GM23338 (cell line): ENCODE measurements at regions not wholly inside any gene's neighbourhood (a gene's known extent, or its start where the extent isn't known, plus 50 kb on each side); places are given as distances from the start of the nearest gene placed in this dataset.

Source experiments
- ATAC-seq: fragments of 200-7000 bp; cut with Tn5 transposase; 3 replicates; pipeline ENCODE4 v1.9.1; 2020
- DNase-seq: peaks from one replicate; pipeline ENCODE4 v3.0.0-alpha.2; 2015; ENCODE audit warnings: low spot score
- H2AFZ ChIP-seq: fragments of 200-600 bp; sonication (generic); 2 replicates; pipeline ENCODE4 v1.8.0; 2016; ENCODE audit warnings: antibody characterized with exemption, mild to moderate bottlenecking, moderate library complexity
- H3F3A ChIP-seq: fragments of 200-600 bp; sonication (generic); replicated peaks from 2 replicates; pipeline ENCODE4 v1.8.0; 2017; ENCODE audit warnings: antibody characterized with exemption, mixed run types, low read depth
- H3K27ac ChIP-seq: fragments of 200-600 bp; sonication (generic); 2 replicates; pipeline ENCODE4 v1.6.1; 2016; ENCODE audit warnings: low read depth
- H3K27me3 ChIP-seq: fragments of 200-600 bp; sonication (generic); 2 replicates; pipeline ENCODE4 v1.8.0; 2016; ENCODE audit warnings: mild to moderate bottlenecking, mixed run types, moderate library complexity; ENCODE audit not compliant: insufficient read depth
- H3K36me3 ChIP-seq: fragments of 200-600 bp; sonication (generic); 2 replicates; pipeline ENCODE4 v1.8.0; 2016; ENCODE audit warnings: mild to moderate bottlenecking; ENCODE audit not compliant: insufficient read depth
- H3K4me1 ChIP-seq: fragments of 200-600 bp; sonication (generic); 2 replicates; pipeline ENCODE4 v1.8.0; 2016; ENCODE audit warnings: mild to moderate bottlenecking, moderate library complexity; ENCODE audit not compliant: insufficient read depth
- H3K4me2 ChIP-seq: fragments of 200-600 bp; sonication (generic); 2 replicates; pipeline ENCODE4 v1.7.1; 2017; ENCODE audit warnings: mixed run types
- H3K4me3 ChIP-seq: fragments of 200-600 bp; sonication (generic); 2 replicates; pipeline ENCODE4 v1.6.1; 2016; ENCODE audit warnings: mixed run types
- H3K79me2 ChIP-seq: fragments of 200-600 bp; sonication (generic); replicated peaks from 2 replicates; pipeline ENCODE4 v1.8.0; 2017; ENCODE audit warnings: mild to moderate bottlenecking; ENCODE audit not compliant: insufficient read depth
- H3K9me2 ChIP-seq: fragments of 200-600 bp; sonication (generic); 2 replicates; pipeline ENCODE4 v1.8.0; 2017; ENCODE audit not compliant: insufficient read depth
- H4K20me1 ChIP-seq: fragments of 200-600 bp; sonication (generic); replicated peaks from 2 replicates; pipeline ENCODE4 v1.8.0; 2017; ENCODE audit warnings: mild to moderate bottlenecking; ENCODE audit not compliant: insufficient read depth
- H3K27ac Mint-ChIP-seq: 2 replicates; pipeline ENCODE4 v1.8.0; 2020; ENCODE audit warnings: inconsistent platforms, mild to moderate bottlenecking, moderate library complexity, mixed read lengths
- H3K27me3 Mint-ChIP-seq: 3 replicates; pipeline ENCODE4 v1.8.0; 2022; ENCODE audit warnings: low read depth, mild to moderate bottlenecking, moderate library complexity, mixed read lengths, inconsistent platforms; ENCODE audit not compliant: insufficient read depth, poor library complexity
- H3K36me3 Mint-ChIP-seq: 3 replicates; pipeline ENCODE4 v1.8.0; 2021; ENCODE audit warnings: low read depth, mild to moderate bottlenecking, inconsistent platforms, moderate library complexity, mixed read lengths
- H3K4me1 Mint-ChIP-seq: 3 replicates; pipeline ENCODE4 v1.8.0; 2020; ENCODE audit warnings: mild to moderate bottlenecking, inconsistent platforms, mixed read lengths
- H3K4me3 Mint-ChIP-seq: 3 replicates; pipeline ENCODE4 v1.8.0; 2021; ENCODE audit warnings: moderate library complexity, mild to moderate bottlenecking, inconsistent platforms, mixed read lengths
- H3K9me3 Mint-ChIP-seq: 3 replicates; pipeline ENCODE4 v1.8.0; 2020; ENCODE audit warnings: moderate library complexity, mild to moderate bottlenecking, inconsistent platforms, mixed read lengths
- CREB1 ChIP-seq: fragments of 250-450 bp; sonication (Bioruptor Pico); IDR thresholded peaks from 2 replicates; pipeline ENCODE4 v1.5.0; 2020; ENCODE audit warnings: low read depth, mild to moderate bottlenecking, moderate library complexity
- EZH2 ChIP-seq: fragments of 200-600 bp; sonication (generic); IDR thresholded peaks from one replicate; pipeline ENCODE4 v1.8.0; 2017; ENCODE audit warnings: antibody characterized with exemption, mild to moderate bottlenecking, low read depth; ENCODE audit not compliant: unreplicated experiment
- EZH2phosphoT487 ChIP-seq: fragments of 200-600 bp; sonication (generic); IDR thresholded peaks from one replicate; pipeline ENCODE4 v1.8.1; 2018; ENCODE audit warnings: antibody characterized with exemption; ENCODE audit not compliant: unreplicated experiment
- JUNB ChIP-seq: IDR thresholded peaks from one replicate; pipeline ENCODE4 v1.6.1; 2016; ENCODE audit warnings: antibody characterized with exemption; ENCODE audit not compliant: unreplicated experiment
- NANOG ChIP-seq: IDR thresholded peaks from 2 replicates; pipeline ENCODE4 v1.6.1; 2016; ENCODE audit warnings: antibody characterized with exemption, borderline replicate concordance
- POLR2AphosphoS5 ChIP-seq: IDR thresholded peaks from 2 replicates; pipeline ENCODE4 v1.6.1; 2016; ENCODE audit warnings: antibody characterized with exemption, low read depth
- STAT1 ChIP-seq: IDR thresholded peaks from one replicate; pipeline ENCODE4 v1.6.1; 2016; ENCODE audit warnings: antibody characterized with exemption; ENCODE audit not compliant: unreplicated experiment
- ZNF114 ChIP-seq: fragments of 250-450 bp; sonication (Bioruptor Pico); IDR thresholded peaks from 2 replicates; pipeline ENCODE4 v1.5.0; 2020; ENCODE audit warnings: mild to moderate bottlenecking, moderate library complexity
- ZNF331 ChIP-seq: fragments of 250-450 bp; sonication (Bioruptor Pico); IDR thresholded peaks from 2 replicates; pipeline ENCODE4 v1.5.0; 2020; ENCODE audit warnings: low read depth, mild to moderate bottlenecking, moderate library complexity
- TF ChIP-seq, protein P1 (sequence below), 2 experiments: fragments of 200-600 bp in 1 of 2; sonication (generic) in 1 of 2; conservative IDR thresholded peaks; 2 replicates each; pipeline versions ENCODE4 v1.5.1 to v1.6.1; 2016 to 2017; ENCODE audit warnings: antibody characterized with exemption in 2 of 2, low read depth in 2 of 2, mild to moderate bottlenecking in 2 of 2, moderate library complexity in 1 of 2
- TF ChIP-seq, protein P2 (sequence below): IDR thresholded peaks from one replicate; pipeline ENCODE4 v1.6.1; 2018; ENCODE audit warnings: antibody characterized with exemption; ENCODE audit not compliant: unreplicated experiment
- TF ChIP-seq, protein P3 (sequence below): fragments of 250-450 bp; sonication (Bioruptor Pico); IDR thresholded peaks from 2 replicates; pipeline ENCODE4 v1.5.0; 2020; ENCODE audit warnings: mild to moderate bottlenecking, moderate library complexity
- TF ChIP-seq, protein P4 (sequence below): IDR thresholded peaks from 2 replicates; pipeline ENCODE4 v1.6.1; 2016; ENCODE audit warnings: antibody characterized with exemption

DNA sequence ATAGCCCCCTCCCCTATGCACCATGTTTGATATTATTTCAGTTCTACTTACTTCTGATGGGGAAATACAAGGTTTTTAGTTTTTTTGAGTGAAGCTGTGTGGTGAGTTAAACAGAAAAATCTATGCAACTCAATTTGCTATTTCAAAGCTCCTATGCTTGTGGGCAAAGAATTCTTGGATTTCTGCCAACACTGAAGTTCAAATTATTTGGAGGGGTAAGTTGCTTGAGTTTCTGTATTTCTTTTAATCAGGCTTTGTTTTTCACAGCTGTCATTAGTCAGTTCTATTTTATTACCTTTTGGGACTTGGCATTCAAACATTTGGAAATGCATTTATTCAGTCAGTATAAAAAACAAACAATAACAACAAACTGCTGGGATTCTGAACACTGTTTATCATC is 407.5 kb upstream of the MGAT4C start:
- Histone ChIP-seq H3K27me3 (no peaks in the 10 kb centered on the region), H3K4me1 (no peaks in the 10 kb centered on the region), H3K4me3 (no peak overlapping the region), H3K4me2 (no peak overlapping the region), H3K36me3 (no peaks in the 10 kb centered on the region), H3K9me2 (no peaks in the 10 kb centered on the region), H3F3A (no peaks in the 10 kb centered on the region), H3K27ac (no peak overlapping the region), H3K79me2 (no peaks in the 10 kb centered on the region), H2AFZ (peak overlapping the region; percentile 7; the same call in 1 of the 2 replicates), H4K20me1 (no peaks in the 10 kb centered on the region)
- H3K4me1 Mint-ChIP-seq, result no peaks in the 10 kb centered on the region; the same call in 2 of the 3 replicates
- ATAC-seq (no peak), DNase-seq (no peak)
- no peaks in the 10 kb centered on the region for H3K9me3 Mint-ChIP-seq
- no peaks in the 10 kb centered on the region for H3K36me3 Mint-ChIP-seq
- no peak overlapping the region for H3K4me3 Mint-ChIP-seq
- TF ChIP-seq ZNF331 (CRISPR knock-in tag) (no peak), STAT1 (no peak), EZH2 (no peak), ZNF114 (no peak), JUNB (no peak), POLR2AphosphoS5 (no peak), CREB1 (CRISPR knock-in tag) (no peak), NANOG (no peak), EZH2phosphoT487 (no peak)
- TF ChIP-seq, protein P1, sequence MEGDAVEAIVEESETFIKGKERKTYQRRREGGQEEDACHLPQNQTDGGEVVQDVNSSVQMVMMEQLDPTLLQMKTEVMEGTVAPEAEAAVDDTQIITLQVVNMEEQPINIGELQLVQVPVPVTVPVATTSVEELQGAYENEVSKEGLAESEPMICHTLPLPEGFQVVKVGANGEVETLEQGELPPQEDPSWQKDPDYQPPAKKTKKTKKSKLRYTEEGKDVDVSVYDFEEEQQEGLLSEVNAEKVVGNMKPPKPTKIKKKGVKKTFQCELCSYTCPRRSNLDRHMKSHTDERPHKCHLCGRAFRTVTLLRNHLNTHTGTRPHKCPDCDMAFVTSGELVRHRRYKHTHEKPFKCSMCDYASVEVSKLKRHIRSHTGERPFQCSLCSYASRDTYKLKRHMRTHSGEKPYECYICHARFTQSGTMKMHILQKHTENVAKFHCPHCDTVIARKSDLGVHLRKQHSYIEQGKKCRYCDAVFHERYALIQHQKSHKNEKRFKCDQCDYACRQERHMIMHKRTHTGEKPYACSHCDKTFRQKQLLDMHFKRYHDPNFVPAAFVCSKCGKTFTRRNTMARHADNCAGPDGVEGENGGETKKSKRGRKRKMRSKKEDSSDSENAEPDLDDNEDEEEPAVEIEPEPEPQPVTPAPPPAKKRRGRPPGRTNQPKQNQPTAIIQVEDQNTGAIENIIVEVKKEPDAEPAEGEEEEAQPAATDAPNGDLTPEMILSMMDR (conservative IDR thresholded peaks at IDR 0.05; ENCODE audit: low read depth in 2 of 2), result no peak
- TF ChIP-seq, protein P2, sequence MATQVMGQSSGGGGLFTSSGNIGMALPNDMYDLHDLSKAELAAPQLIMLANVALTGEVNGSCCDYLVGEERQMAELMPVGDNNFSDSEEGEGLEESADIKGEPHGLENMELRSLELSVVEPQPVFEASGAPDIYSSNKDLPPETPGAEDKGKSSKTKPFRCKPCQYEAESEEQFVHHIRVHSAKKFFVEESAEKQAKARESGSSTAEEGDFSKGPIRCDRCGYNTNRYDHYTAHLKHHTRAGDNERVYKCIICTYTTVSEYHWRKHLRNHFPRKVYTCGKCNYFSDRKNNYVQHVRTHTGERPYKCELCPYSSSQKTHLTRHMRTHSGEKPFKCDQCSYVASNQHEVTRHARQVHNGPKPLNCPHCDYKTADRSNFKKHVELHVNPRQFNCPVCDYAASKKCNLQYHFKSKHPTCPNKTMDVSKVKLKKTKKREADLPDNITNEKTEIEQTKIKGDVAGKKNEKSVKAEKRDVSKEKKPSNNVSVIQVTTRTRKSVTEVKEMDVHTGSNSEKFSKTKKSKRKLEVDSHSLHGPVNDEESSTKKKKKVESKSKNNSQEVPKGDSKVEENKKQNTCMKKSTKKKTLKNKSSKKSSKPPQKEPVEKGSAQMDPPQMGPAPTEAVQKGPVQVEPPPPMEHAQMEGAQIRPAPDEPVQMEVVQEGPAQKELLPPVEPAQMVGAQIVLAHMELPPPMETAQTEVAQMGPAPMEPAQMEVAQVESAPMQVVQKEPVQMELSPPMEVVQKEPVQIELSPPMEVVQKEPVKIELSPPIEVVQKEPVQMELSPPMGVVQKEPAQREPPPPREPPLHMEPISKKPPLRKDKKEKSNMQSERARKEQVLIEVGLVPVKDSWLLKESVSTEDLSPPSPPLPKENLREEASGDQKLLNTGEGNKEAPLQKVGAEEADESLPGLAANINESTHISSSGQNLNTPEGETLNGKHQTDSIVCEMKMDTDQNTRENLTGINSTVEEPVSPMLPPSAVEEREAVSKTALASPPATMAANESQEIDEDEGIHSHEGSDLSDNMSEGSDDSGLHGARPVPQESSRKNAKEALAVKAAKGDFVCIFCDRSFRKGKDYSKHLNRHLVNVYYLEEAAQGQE, result no peak
- TF ChIP-seq, protein P3, sequence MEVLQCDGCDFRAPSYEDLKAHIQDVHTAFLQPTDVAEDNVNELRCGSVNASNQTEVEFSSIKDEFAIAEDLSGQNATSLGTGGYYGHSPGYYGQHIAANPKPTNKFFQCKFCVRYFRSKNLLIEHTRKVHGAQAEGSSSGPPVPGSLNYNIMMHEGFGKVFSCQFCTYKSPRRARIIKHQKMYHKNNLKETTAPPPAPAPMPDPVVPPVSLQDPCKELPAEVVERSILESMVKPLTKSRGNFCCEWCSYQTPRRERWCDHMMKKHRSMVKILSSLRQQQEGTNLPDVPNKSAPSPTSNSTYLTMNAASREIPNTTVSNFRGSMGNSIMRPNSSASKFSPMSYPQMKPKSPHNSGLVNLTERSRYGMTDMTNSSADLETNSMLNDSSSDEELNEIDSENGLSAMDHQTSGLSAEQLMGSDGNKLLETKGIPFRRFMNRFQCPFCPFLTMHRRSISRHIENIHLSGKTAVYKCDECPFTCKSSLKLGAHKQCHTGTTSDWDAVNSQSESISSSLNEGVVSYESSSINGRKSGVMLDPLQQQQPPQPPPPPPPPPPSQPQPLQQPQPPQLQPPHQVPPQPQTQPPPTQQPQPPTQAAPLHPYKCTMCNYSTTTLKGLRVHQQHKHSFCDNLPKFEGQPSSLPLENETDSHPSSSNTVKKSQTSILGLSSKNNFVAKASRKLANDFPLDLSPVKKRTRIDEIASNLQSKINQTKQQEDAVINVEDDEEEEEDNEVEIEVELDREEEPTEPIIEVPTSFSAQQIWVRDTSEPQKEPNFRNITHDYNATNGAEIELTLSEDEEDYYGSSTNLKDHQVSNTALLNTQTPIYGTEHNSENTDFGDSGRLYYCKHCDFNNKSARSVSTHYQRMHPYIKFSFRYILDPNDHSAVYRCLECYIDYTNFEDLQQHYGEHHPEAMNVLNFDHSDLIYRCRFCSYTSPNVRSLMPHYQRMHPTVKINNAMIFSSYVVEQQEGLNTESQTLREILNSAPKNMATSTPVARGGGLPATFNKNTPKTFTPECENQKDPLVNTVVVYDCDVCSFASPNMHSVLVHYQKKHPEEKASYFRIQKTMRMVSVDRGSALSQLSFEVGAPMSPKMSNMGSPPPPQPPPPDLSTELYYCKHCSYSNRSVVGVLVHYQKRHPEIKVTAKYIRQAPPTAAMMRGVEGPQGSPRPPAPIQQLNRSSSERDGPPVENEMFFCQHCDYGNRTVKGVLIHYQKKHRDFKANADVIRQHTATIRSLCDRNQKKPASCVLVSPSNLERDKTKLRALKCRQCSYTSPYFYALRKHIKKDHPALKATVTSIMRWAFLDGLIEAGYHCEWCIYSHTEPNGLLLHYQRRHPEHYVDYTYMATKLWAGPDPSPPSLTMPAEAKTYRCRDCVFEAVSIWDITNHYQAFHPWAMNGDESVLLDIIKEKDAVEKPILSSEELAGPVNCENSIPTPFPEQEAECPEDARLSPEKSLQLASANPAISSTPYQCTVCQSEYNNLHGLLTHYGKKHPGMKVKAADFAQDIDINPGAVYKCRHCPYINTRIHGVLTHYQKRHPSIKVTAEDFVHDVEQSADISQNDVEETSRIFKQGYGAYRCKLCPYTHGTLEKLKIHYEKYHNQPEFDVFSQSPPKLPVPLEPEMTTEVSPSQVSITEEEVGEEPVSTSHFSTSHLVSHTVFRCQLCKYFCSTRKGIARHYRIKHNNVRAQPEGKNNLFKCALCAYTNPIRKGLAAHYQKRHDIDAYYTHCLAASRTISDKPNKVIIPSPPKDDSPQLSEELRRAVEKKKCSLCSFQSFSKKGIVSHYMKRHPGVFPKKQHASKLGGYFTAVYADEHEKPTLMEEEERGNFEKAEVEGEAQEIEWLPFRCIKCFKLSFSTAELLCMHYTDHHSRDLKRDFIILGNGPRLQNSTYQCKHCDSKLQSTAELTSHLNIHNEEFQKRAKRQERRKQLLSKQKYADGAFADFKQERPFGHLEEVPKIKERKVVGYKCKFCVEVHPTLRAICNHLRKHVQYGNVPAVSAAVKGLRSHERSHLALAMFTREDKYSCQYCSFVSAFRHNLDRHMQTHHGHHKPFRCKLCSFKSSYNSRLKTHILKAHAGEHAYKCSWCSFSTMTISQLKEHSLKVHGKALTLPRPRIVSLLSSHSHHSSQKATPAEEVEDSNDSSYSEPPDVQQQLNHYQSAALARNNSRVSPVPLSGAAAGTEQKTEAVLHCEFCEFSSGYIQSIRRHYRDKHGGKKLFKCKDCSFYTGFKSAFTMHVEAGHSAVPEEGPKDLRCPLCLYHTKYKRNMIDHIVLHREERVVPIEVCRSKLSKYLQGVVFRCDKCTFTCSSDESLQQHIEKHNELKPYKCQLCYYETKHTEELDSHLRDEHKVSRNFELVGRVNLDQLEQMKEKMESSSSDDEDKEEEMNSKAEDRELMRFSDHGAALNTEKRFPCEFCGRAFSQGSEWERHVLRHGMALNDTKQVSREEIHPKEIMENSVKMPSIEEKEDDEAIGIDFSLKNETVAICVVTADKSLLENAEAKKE (CRISPR knock-in tag), result no peak
- TF ChIP-seq, protein P4, sequence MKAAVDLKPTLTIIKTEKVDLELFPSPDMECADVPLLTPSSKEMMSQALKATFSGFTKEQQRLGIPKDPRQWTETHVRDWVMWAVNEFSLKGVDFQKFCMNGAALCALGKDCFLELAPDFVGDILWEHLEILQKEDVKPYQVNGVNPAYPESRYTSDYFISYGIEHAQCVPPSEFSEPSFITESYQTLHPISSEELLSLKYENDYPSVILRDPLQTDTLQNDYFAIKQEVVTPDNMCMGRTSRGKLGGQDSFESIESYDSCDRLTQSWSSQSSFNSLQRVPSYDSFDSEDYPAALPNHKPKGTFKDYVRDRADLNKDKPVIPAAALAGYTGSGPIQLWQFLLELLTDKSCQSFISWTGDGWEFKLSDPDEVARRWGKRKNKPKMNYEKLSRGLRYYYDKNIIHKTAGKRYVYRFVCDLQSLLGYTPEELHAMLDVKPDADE, result no peak
- H3K27ac Mint-ChIP-seq, result peak overlapping the region; percentile 51; the same call in 1 of the 2 replicates
- H3K27me3 Mint-ChIP-seq, result no peaks in the 10 kb centered on the region
